GM12878 (cell line): ENCODE measurements at regions not wholly inside any gene's neighbourhood (a gene's known extent, or its start where the extent isn't known, plus 50 kb on each side); places are given as distances from the start of the nearest gene placed in this dataset.

Source experiments
- ATAC-seq: fragments of 200-7000 bp; cut with Tn5 transposase; 3 replicates; pipeline ENCODE4 v1.9.1; 2020; ENCODE audit warnings: mild to moderate bottlenecking, moderate library complexity
- BruUV-seq: library from RNA; stranded (reverse); fragments of 400-500 nt; replicated peaks from 2 replicates; lab custom pipeline; 2021; lab: Mats Ljungman, UMichigan
- CTCF ChIA-PET: fragments of 300-600 bp; sonication (Branson Sonifier 250); formaldehyde crosslinking; extraction: SDS; loops from one replicate; lab custom pipeline; 2021; ENCODE audit warnings: inconsistent platforms; lab: Yijun Ruan, JAX
- POLR2A ChIA-PET: fragments of 350-600 bp; formaldehyde crosslinking; extraction: SDS; loops from one replicate; lab custom pipeline; 2021; ENCODE audit warnings: inconsistent platforms; lab: Charles Lee
- RAD21 ChIA-PET: fragments of 300-600 bp; sonication (Branson Sonifier 250); formaldehyde crosslinking; loops from one replicate; lab custom pipeline; 2023; ENCODE audit warnings: antibody characterized with exemption; ENCODE audit not compliant: unreplicated experiment; lab: Charles Lee
- SMC1A ChIA-PET: fragments of 300-600 bp; sonication (Branson Sonifier 250); formaldehyde crosslinking; loops from one replicate; lab custom pipeline; 2023; ENCODE audit not compliant: unreplicated experiment, uncharacterized antibody; lab: Charles Lee
- DNase-seq: peaks from one replicate; pipeline ENCODE4 v3.0.0-alpha.2; 2011; ENCODE audit warnings: low read depth, low spot score
- FAIRE-seq: peaks from 3 replicates; lab custom pipeline; 2011; peaks lifted over from hg19 to GRCh38; lab: Jason Lieb, UNC
- H2AFZ ChIP-seq: 2 replicates; pipeline ENCODE4 v1.6.0; 2011; ENCODE audit warnings: low read depth, low read length, control low read depth; ENCODE audit not compliant: control insufficient read depth
- H3K27ac ChIP-seq: 2 replicates; pipeline ENCODE4 v1.5.1; 2011; ENCODE audit warnings: control low read depth; ENCODE audit not compliant: control insufficient read depth, insufficient read depth
- H3K27me3 ChIP-seq, 2 experiments: replicated peaks in 1 of 2; 2 replicates each; pipeline versions ENCODE4 v1.6.0 to v1.6.1; 2011; ENCODE audit warnings: low read length in 1 of 2; ENCODE audit not compliant: control insufficient read depth in 2 of 2, insufficient read depth in 2 of 2
- H3K36me3 ChIP-seq, 2 experiments: 2 replicates each; pipeline ENCODE4 v1.5.1; 2011; ENCODE audit warnings: low read length in 1 of 2; ENCODE audit not compliant: control insufficient read depth in 2 of 2, insufficient read depth in 2 of 2
- H3K4me1 ChIP-seq: 2 replicates; pipeline ENCODE4 v1.6.1; 2011; ENCODE audit warnings: mild to moderate bottlenecking, low read length, moderate library complexity, mixed read lengths; ENCODE audit not compliant: control insufficient read depth, insufficient read depth
- H3K4me2 ChIP-seq: 2 replicates; pipeline ENCODE4 v1.6.0; 2011; ENCODE audit warnings: control low read depth; ENCODE audit not compliant: control insufficient read depth, insufficient read depth
- H3K4me3 ChIP-seq: fragments of 200-600 bp; sonication (generic); 2 replicates; pipeline ENCODE4 v1.5.1; 2016
- H3K79me2 ChIP-seq: 2 replicates; pipeline ENCODE4 v1.6.0; 2011; ENCODE audit warnings: low read length; ENCODE audit not compliant: control insufficient read depth, insufficient read depth
- H3K9ac ChIP-seq: 2 replicates; pipeline ENCODE4 v1.8.0; 2011; ENCODE audit warnings: low read length, control low read depth, mixed read lengths; ENCODE audit not compliant: control insufficient read depth, insufficient read depth
- H3K9me3 ChIP-seq: replicated peaks from 3 replicates; pipeline ENCODE4 v1.5.1; 2011; ENCODE audit warnings: mild to moderate bottlenecking, low read length; ENCODE audit not compliant: control insufficient read depth, insufficient read depth
- H4K20me1 ChIP-seq: 2 replicates; pipeline ENCODE4 v1.6.0; 2011; ENCODE audit not compliant: control insufficient read depth, insufficient read depth
- POLR2AphosphoS5 ChIP-seq: IDR thresholded peaks from 2 replicates; pipeline ENCODE4 v1.6.1; 2011; ENCODE audit warnings: mild to moderate bottlenecking, low read length, inconsistent platforms
- SMC3 ChIP-seq: IDR thresholded peaks from 2 replicates; pipeline ENCODE4 v1.6.1; 2011; ENCODE audit warnings: low read length, improper control_type of control experiment, borderline replicate concordance
- ZSCAN29 ChIP-seq: fragments of 450-650 bp; IDR thresholded peaks from 2 replicates; pipeline ENCODE4 v1.6.1; 2017; ENCODE audit warnings: mild to moderate bottlenecking, moderate library complexity
- WGBS: methylation state at CpG from one replicate; pipeline ENCODE4 v1.1.6; 2016; ENCODE audit warnings: low lambda C conversion rate; ENCODE audit not compliant: insufficient replicate concordance, insufficient coverage; ENCODE audit errors: missing lambda C conversion rate; 5-methylcytosine and 5-hydroxymethylcytosine counted together
- in situ Hi-C: fragments of 300-500 bp; cut with MboI; formaldehyde crosslinking; loops from 9 replicates; pipeline ENCODE4 v1.14.3; 2018; ENCODE audit warnings: mixed read lengths
- intact Hi-C: fragments of 100-400 bp; cut with micrococcal nuclease; formaldehyde crosslinking; loops from one replicate; pipeline ENCODE4 v1.14.2; 2022; ENCODE audit not compliant: unreplicated experiment
- TF ChIP-seq, protein P1 (sequence below): fragments of 450-650 bp; IDR thresholded peaks from 2 replicates; pipeline ENCODE4 v1.6.1; 2017; ENCODE audit warnings: antibody characterized with exemption, mild to moderate bottlenecking, moderate library complexity

DNA sequence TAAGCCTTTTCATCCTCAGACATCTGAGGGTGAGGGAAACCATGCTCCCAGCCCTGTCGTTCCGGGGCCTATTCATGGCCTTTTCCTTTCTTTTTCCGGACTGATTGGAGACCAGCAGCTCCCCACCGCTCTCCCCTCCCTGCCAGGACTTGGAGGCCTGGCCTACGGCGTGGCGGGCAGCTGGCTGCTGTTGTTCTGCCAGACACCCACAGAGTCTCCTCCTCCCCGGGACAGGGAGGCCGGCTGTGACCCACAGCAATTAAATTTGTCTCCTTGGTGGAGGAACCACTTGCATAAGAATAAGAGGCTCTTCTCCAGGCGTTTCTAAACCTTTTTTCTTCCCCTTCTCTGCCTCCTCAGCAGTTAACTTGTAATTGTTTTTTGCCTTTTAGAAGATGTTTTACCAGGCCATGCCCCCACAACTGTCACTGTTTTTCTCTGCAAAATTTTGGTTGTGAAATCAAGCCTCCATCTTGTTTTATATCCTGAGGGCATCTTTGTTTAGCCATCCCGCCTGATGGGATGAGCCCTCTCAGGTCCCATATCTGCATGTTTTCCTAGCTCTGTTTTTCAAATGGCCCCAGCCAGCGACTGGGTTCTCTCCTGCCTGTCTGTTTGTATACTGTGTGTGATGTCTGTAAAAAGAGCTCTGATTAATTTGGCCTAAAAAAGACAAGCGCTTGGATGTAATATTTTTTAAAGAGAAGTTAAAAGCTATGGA is 1060.0 kb upstream of the DDX18 start:
- no TSS peak for BruUV-seq
- H3K4me3 ChIP-seq: no peak overlapping the region
- no peak overlapping the region for H3K27ac ChIP-seq
- H2AFZ ChIP-seq: no peak overlapping the region
- TF ChIP-seq POLR2AphosphoS5 (no peak), SMC3 (no peak), ZSCAN29 (no peak)
- TF ChIP-seq, protein P1, sequence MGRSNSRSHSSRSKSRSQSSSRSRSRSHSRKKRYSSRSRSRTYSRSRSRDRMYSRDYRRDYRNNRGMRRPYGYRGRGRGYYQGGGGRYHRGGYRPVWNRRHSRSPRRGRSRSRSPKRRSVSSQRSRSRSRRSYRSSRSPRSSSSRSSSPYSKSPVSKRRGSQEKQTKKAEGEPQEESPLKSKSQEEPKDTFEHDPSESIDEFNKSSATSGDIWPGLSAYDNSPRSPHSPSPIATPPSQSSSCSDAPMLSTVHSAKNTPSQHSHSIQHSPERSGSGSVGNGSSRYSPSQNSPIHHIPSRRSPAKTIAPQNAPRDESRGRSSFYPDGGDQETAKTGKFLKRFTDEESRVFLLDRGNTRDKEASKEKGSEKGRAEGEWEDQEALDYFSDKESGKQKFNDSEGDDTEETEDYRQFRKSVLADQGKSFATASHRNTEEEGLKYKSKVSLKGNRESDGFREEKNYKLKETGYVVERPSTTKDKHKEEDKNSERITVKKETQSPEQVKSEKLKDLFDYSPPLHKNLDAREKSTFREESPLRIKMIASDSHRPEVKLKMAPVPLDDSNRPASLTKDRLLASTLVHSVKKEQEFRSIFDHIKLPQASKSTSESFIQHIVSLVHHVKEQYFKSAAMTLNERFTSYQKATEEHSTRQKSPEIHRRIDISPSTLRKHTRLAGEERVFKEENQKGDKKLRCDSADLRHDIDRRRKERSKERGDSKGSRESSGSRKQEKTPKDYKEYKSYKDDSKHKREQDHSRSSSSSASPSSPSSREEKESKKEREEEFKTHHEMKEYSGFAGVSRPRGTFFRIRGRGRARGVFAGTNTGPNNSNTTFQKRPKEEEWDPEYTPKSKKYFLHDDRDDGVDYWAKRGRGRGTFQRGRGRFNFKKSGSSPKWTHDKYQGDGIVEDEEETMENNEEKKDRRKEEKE: no peak
- TF ChIP-seq, all 136 proteins: peak for 0
- intact Hi-C loops (no loop called here), in situ Hi-C loops (no loop called here)
- CTCF ChIA-PET: interaction anchor here (0.8 to 1.2 kb wide), 2 partner anchors 13 to 17 kb away, joined by 3 read pairs; no protein-coding TSS in a partner anchor
- SMC1A ChIA-PET: no interaction called here
- H3K4me1 ChIP-seq: no peaks in the 10 kb centered on the region
- no peak overlapping the region for H3K4me2 ChIP-seq
- no peak for FAIRE-seq
- RAD21 ChIA-PET: no interaction called here
- no peaks in the 10 kb centered on the region for H4K20me1 ChIP-seq
- POLR2A ChIA-PET: no interaction called here
- no peaks in the 10 kb centered on the region for H3K36me3 ChIP-seq
- H3K27me3 ChIP-seq: no peaks in the 10 kb centered on the region
- no peak for DNase-seq
- no peaks in the 10 kb centered on the region for H3K9me3 ChIP-seq
- 33% methylated on average over 10 of the region's 13 CpGs for WGBS
- H3K9ac ChIP-seq: no peak overlapping the region
- no peaks in the 10 kb centered on the region for H3K79me2 ChIP-seq
- ATAC-seq: no peak
